GM12891 (cell line): ENCODE measurements at regions not wholly inside any gene's neighbourhood (a gene's known extent, or its start where the extent isn't known, plus 50 kb on each side); places are given as distances from the start of the nearest gene placed in this dataset.

ENCODE experiments used
- POLR2A ChIP-seq: IDR thresholded peaks from 2 replicates; pipeline ENCODE4 v1.6.1; 2011; ENCODE audit warnings: low read depth, low read length, control low read depth
- TAF1 ChIP-seq: IDR thresholded peaks from 2 replicates; pipeline ENCODE4 v1.6.1; 2011; ENCODE audit warnings: low read depth, low read length, control low read depth

DNA sequence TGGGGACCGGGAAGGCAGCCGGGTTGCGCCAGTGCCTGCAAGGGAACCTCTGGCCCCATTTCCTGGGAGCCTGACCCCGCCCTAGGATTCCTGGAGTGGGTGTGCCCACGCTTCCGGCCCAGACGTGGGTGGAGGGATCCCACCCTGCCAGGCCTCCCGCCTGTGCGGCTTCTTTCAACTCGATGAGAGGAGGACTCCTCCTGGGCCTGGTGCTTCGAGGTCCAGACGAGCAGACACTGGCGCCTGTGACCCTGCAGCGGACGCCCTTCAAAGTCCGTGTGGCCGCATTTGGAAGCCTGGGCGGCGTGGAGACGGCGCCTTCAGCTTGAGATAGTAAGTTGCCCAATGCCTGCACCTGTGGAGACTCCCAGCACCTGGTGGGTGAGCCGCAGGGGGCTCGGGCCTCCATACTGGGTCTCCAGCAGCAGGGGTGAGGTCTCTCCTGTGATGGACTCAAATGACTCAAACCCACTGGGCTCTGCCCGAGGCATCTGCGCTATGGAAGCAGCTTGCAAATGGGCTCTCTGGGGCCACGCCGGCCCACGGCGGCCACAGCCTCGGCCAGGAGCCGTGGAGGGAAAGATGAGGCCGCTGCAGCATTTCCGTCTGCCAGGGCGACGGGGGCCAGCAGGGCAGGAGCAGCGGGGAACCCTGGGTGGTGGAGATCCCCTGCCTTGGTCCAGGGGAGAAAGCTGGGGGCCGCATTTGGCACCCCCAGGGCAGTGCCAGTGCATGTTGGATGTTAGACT lies 64.3 kb upstream of the PPARA start:
- TF ChIP-seq TAF1 (no peak), POLR2A (no peak)
